ENCODE measurements at regions not wholly inside any gene's neighbourhood (a gene's known extent, or its start where the extent isn't known, plus 50 kb on each side); places are given as distances from the start of the nearest gene placed in this dataset.

GRCh38 chr4:158111241-158111640 is 61.6 kb downstream of the GASK1B start:
- CTCF ChIA-PET, result no interaction called here
- H4K20me1 ChIP-seq (ENCODE audit: insufficient read depth), result no peaks in the 10 kb centered on the region
- no peaks in the 10 kb centered on the region for H3F3A ChIP-seq (replicated peaks; ENCODE audit: insufficient read depth)
- H3K9me3 ChIP-seq, result no peaks in the 10 kb centered on the region
- TF ChIP-seq, protein P1, sequence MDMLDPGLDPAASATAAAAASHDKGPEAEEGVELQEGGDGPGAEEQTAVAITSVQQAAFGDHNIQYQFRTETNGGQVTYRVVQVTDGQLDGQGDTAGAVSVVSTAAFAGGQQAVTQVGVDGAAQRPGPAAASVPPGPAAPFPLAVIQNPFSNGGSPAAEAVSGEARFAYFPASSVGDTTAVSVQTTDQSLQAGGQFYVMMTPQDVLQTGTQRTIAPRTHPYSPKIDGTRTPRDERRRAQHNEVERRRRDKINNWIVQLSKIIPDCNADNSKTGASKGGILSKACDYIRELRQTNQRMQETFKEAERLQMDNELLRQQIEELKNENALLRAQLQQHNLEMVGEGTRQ (IDR thresholded peaks at IDR 0.05; ENCODE audit: borderline replicate concordance, low read depth, low read length), result no peak
- TF ChIP-seq FOXJ3 (CRISPR knock-in tag; IDR thresholded peaks at IDR 0.05), result no peak
- TF ChIP-seq, protein P2, sequence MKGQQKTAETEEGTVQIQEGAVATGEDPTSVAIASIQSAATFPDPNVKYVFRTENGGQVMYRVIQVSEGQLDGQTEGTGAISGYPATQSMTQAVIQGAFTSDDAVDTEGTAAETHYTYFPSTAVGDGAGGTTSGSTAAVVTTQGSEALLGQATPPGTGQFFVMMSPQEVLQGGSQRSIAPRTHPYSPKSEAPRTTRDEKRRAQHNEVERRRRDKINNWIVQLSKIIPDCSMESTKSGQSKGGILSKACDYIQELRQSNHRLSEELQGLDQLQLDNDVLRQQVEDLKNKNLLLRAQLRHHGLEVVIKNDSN (IDR thresholded peaks at IDR 0.05; ENCODE audit: borderline replicate concordance, low read depth), result no peak
- no peak for TF ChIP-seq RCOR1 (IDR thresholded peaks at IDR 0.05; ENCODE audit: low read length)
- no peak for TF ChIP-seq NRF1 (IDR thresholded peaks at IDR 0.05; ENCODE audit: low read depth, low read length)
- TF ChIP-seq, protein P3, sequence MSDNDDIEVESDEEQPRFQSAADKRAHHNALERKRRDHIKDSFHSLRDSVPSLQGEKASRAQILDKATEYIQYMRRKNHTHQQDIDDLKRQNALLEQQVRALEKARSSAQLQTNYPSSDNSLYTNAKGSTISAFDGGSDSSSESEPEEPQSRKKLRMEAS (IDR thresholded peaks at IDR 0.05; ENCODE audit: low read depth), result no peak
- no peak for TF ChIP-seq MXI1 (IDR thresholded peaks at IDR 0.05; ENCODE audit: low read depth, low read length)
- no peak for TF ChIP-seq SIN3A (IDR thresholded peaks at IDR 0.05; ENCODE audit: borderline replicate concordance, low read depth, low read length)
- no peaks in the 10 kb centered on the region for H3K27me3 ChIP-seq (ENCODE audit: insufficient read depth)
- DNase-seq, result no peak
- POLR2A ChIA-PET, result no interaction called here
- H3K79me2 ChIP-seq (ENCODE audit: insufficient read depth), result no peaks in the 10 kb centered on the region
- no peak overlapping the region for H3K9ac ChIP-seq
- no peak overlapping the region for H3K4me3 ChIP-seq (ENCODE audit: low read depth in 2 of 2, low read length in 1 of 2)
- H2AFZ ChIP-seq (ENCODE audit: low read depth), result no peak overlapping the region
- no peaks in the 10 kb centered on the region for H3K9me2 ChIP-seq
- WGBS (ENCODE audit: low lambda C conversion rate), result 38% methylated on average over 2 of the region's 2 CpGs
- H3K4me1 ChIP-seq (ENCODE audit: control insufficient read depth in 1 of 2, insufficient read depth in 2 of 2, low read depth in 1 of 2, low read length in 1 of 2), result no peaks in the 10 kb centered on the region
- no peak overlapping the region for H3K27ac ChIP-seq (ENCODE audit: low read depth in 2 of 2, low read length in 1 of 2)
- no peaks in the 10 kb centered on the region for H3K36me3 ChIP-seq (replicated peaks in 1 of 2; ENCODE audit: control insufficient read depth in 1 of 2, insufficient read depth in 2 of 2, low read length in 1 of 2)
- H3K4me2 ChIP-seq, result no peak overlapping the region

GRCh38 chr4:158102904-158103303 is 69.9 kb downstream of the GASK1B start:
- DNase-seq, result no peak
- TF ChIP-seq MEF2A (IDR thresholded peaks at IDR 0.05; ENCODE audit: borderline replicate concordance, low read depth) (no peak), FOSL2 (IDR thresholded peaks at IDR 0.05; ENCODE audit: borderline replicate concordance, low read depth) (no peak), ELF1 (IDR thresholded peaks at IDR 0.05) (no peak)
- Histone ChIP-seq H3F3A (replicated peaks; ENCODE audit: insufficient read depth) (no peaks in the 10 kb centered on the region), H3K4me2 (no peak overlapping the region), H2AFZ (ENCODE audit: low read depth) (no peak overlapping the region), H3K9me2 (no peaks in the 10 kb centered on the region), H3K79me2 (ENCODE audit: insufficient read depth) (no peaks in the 10 kb centered on the region), H3K9me3 (no peaks in the 10 kb centered on the region), H3K27ac (ENCODE audit: low read depth in 2 of 2, low read length in 1 of 2) (no peak overlapping the region), H3K27me3 (ENCODE audit: insufficient read depth) (no peaks in the 10 kb centered on the region), H4K20me1 (ENCODE audit: insufficient read depth) (no peaks in the 10 kb centered on the region), H3K4me3 (ENCODE audit: low read depth in 2 of 2, low read length in 1 of 2) (no peak overlapping the region), H3K36me3 (replicated peaks in 1 of 2; ENCODE audit: control insufficient read depth in 1 of 2, insufficient read depth in 2 of 2, low read length in 1 of 2) (no peaks in the 10 kb centered on the region), H3K9ac (no peak overlapping the region), H3K4me1 (ENCODE audit: control insufficient read depth in 1 of 2, insufficient read depth in 2 of 2, low read depth in 1 of 2, low read length in 1 of 2) (no peaks in the 10 kb centered on the region)
- POLR2A ChIA-PET, result no interaction called here
- CTCF ChIA-PET, result no interaction called here
- WGBS (ENCODE audit: low lambda C conversion rate), result 61% methylated on average over 4 of the region's 4 CpGs

DNA sequence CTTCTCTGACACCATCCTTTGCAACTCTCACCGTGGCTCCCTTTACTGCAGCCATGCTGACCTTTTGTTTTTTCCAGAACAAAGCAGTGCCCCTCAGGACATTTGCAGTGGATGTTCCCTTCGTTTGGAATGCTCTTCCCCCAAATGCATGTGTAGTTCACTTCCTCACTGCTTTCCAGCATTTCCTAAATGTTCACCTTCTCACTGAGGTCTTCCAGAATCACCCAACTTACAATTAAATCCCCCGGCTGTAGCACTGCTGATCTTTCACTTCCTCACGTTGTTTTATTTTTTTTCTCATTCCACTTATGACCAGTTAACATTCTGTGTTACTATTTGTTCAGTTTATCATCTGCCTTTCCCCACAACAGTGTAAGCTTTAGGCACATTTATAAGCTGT is 73.1 kb downstream of the GASK1B start:
- Histone ChIP-seq H2AFZ (ENCODE audit: low read depth) (no peak overlapping the region), H3K9ac (no peak overlapping the region), H3K27me3 (ENCODE audit: insufficient read depth) (no peaks in the 10 kb centered on the region), H3K4me3 (ENCODE audit: low read depth in 2 of 2, low read length in 1 of 2) (no peak overlapping the region), H3K27ac (ENCODE audit: low read depth in 2 of 2, low read length in 1 of 2) (no peak overlapping the region), H3K4me2 (no peak overlapping the region), H3K9me3 (no peaks in the 10 kb centered on the region), H3K4me1 (ENCODE audit: control insufficient read depth in 1 of 2, insufficient read depth in 2 of 2, low read depth in 1 of 2, low read length in 1 of 2) (peaks cover 0 to 5% of the 10 kb centered on the region in 2 experiments; a peak in 1 of 4 replicates), H3K36me3 (replicated peaks in 1 of 2; ENCODE audit: control insufficient read depth in 1 of 2, insufficient read depth in 2 of 2, low read length in 1 of 2) (no peaks in the 10 kb centered on the region), H3K79me2 (ENCODE audit: insufficient read depth) (no peaks in the 10 kb centered on the region), H3K9me2 (no peaks in the 10 kb centered on the region), H3F3A (replicated peaks; ENCODE audit: insufficient read depth) (peaks cover 3% of the 10 kb centered on the region), H4K20me1 (ENCODE audit: insufficient read depth) (no peaks in the 10 kb centered on the region)
- TF ChIP-seq CHD2 (IDR thresholded peaks at IDR 0.05; ENCODE audit: low read length, partially characterized antibody) (no peak), RFX5 (IDR thresholded peaks at IDR 0.05; ENCODE audit: low read length) (no peak), EZH2phosphoT487 (IDR thresholded peaks at IDR 0.05; ENCODE audit: borderline replicate concordance, low read depth) (no peak), RXRA (IDR thresholded peaks at IDR 0.05; ENCODE audit: borderline replicate concordance, low read depth) (no peak)
- CTCF ChIA-PET, result no interaction called here
- POLR2A ChIA-PET, result no interaction called here
- 65% methylated on average over 4 of the region's 4 CpGs for WGBS (ENCODE audit: low lambda C conversion rate)
- no peak for DNase-seq
